Vagina (tissue), 2 donors: ENCODE measurements at regions not wholly inside any gene's neighbourhood (a gene's known extent, or its start where the extent isn't known, plus 50 kb on each side); places are given as distances from the start of the nearest gene placed in this dataset.

Experiments
- DNase-seq, 2 donors: peaks; one replicate each; pipeline ENCODE4 v3.0.0-alpha.2; 2017; ENCODE audit errors: extremely low spot score in 2 of 2
- H3K27ac ChIP-seq: fragments of 200-600 bp; sonication (generic); one replicate; pipeline ENCODE4 v1.5.1; 2019
- H3K27me3 ChIP-seq: fragments of 200-600 bp; sonication (generic); one replicate; pipeline ENCODE4 v1.5.1; 2019
- H3K36me3 ChIP-seq, 2 donors: fragments of 200-600 bp; sonication (generic); one replicate each; pipeline ENCODE4 v1.5.1; 2017 to 2019
- H3K4me1 ChIP-seq: fragments of 200-600 bp; sonication (generic); one replicate; pipeline ENCODE4 v1.5.1; 2019
- H3K4me3 ChIP-seq, 2 donors: fragments of 200-600 bp; sonication (generic); 1 replicate in 1 of 2; 2 replicates in 1 of 2; pipeline ENCODE4 v1.5.1; 2016 to 2019
- H3K9me3 ChIP-seq: fragments of 200-600 bp; sonication (generic); one replicate; pipeline ENCODE4 v1.5.1; 2019
- POLR2A ChIP-seq, 2 donors: fragments of 450-650 bp; IDR thresholded peaks; one replicate each; pipeline ENCODE4 v1.6.1; 2017; ENCODE audit warnings: antibody characterized with exemption in 2 of 2, mild to moderate bottlenecking in 2 of 2, moderate library complexity in 2 of 2
- POLR2AphosphoS5 ChIP-seq, 2 donors: sonication (generic); formaldehyde crosslinking; IDR thresholded peaks; one replicate each; pipeline ENCODE4 v1.9.0; 2017; ENCODE audit warnings: antibody characterized with exemption in 2 of 2, mild to moderate bottlenecking in 2 of 2, low read depth in 1 of 2; ENCODE audit not compliant: insufficient read depth in 1 of 2
- intact Hi-C: fragments of 100-400 bp; cut with DNase I; formaldehyde crosslinking; loops from one replicate; pipeline ENCODE4 v1.15.1; 2023
- TF ChIP-seq, protein P1 (sequence below), 3 experiments: fragments of 450-650 bp in 2 of 3; fragments of 200-600 bp in 1 of 3; sonication (generic) in 1 of 3; IDR thresholded peaks; one replicate each; pipeline ENCODE4 v1.5.1; 2017 to 2019; ENCODE audit warnings: antibody characterized with exemption in 3 of 3, mild to moderate bottlenecking in 2 of 3, moderate library complexity in 2 of 3

DNA sequence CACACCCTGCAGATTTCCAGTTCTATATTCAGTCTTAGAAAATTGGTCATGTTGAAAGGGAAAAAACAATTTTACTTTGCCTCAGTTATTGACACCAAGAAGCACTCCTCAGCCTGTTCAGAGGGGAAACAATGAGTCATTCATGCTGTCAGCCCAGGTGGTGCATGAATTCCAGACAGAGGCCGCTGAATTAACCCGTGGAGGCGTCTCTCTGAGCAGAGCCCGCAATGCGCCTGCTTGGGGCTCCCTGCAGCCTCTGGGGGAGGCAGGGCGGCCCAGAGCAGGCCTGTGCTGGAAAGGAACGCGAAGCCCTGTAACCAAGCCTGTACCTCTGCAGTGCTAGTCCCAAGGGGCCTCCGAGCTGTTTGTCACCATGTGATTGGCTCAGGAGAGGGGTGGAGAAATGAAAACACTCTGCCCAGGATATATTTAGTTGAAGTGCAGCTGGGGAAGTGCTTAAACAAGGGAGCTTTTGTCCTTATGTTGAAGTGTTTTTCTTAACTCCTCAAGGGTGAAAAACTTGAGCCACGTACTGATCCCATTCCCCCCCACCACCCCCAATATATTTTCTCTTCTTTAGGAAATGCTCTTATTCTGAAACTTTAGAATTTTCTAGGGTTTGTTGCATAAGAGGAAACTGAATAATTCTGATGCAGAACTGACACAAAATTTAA is 68.3 kb upstream of the CHD2 start:
- TF ChIP-seq, protein P1, sequence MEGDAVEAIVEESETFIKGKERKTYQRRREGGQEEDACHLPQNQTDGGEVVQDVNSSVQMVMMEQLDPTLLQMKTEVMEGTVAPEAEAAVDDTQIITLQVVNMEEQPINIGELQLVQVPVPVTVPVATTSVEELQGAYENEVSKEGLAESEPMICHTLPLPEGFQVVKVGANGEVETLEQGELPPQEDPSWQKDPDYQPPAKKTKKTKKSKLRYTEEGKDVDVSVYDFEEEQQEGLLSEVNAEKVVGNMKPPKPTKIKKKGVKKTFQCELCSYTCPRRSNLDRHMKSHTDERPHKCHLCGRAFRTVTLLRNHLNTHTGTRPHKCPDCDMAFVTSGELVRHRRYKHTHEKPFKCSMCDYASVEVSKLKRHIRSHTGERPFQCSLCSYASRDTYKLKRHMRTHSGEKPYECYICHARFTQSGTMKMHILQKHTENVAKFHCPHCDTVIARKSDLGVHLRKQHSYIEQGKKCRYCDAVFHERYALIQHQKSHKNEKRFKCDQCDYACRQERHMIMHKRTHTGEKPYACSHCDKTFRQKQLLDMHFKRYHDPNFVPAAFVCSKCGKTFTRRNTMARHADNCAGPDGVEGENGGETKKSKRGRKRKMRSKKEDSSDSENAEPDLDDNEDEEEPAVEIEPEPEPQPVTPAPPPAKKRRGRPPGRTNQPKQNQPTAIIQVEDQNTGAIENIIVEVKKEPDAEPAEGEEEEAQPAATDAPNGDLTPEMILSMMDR (IDR thresholded peaks at IDR 0.05): no peak
- TF ChIP-seq POLR2A (IDR thresholded peaks at IDR 0.05) (peak in 1 of 2 donors; percentile 46), POLR2AphosphoS5 (IDR thresholded peaks at IDR 0.05; ENCODE audit: insufficient read depth in 1 of 2, low read depth in 1 of 2) (peak; percentile 93)
- DNase-seq: peak in 1 of 2 donors; percentile 96
- H3K4me1 ChIP-seq: peaks cover 29% of the 10 kb centered on the region
- intact Hi-C loops: loop anchor here (2.0 kb wide), 1 partner anchor 51 kb away; no protein-coding TSS in a partner anchor
- peak overlapping the region; percentile 21 to 41 for H3K4me3 ChIP-seq
- no peaks in the 10 kb centered on the region for H3K27me3 ChIP-seq
- H3K27ac ChIP-seq: peak overlapping the region; percentile 92
- H3K9me3 ChIP-seq: no peaks in the 10 kb centered on the region
- no peaks in the 10 kb centered on the region for H3K36me3 ChIP-seq

DNA sequence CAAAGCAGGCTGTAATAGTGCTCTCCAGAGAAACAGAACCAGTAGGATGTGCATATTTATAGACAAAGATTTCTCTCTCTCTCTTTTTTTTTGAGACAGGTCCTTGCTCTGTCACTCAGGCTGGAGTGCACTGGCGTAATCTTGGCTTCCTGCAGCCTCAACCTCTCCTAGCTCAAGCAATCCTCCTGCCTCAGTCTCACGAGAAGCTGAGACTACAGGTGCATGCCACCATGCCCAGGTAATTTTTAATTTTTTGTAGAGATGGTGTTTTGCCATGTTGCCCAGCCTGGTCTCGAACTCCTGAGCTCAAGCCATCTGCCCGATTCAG is 67.1 kb upstream of the CHD2 start:
- TF ChIP-seq POLR2AphosphoS5 (IDR thresholded peaks at IDR 0.05; ENCODE audit: insufficient read depth in 1 of 2, low read depth in 1 of 2) (no peak), POLR2A (IDR thresholded peaks at IDR 0.05) (no peak)
- TF ChIP-seq, protein P1 (IDR thresholded peaks at IDR 0.05): no peak
- Histone ChIP-seq H3K27ac (peak overlapping the region; percentile 92), H3K4me3 (no peak overlapping the region), H3K9me3 (no peaks in the 10 kb centered on the region), H3K4me1 (peaks cover 29% of the 10 kb centered on the region), H3K36me3 (no peaks in the 10 kb centered on the region), H3K27me3 (no peaks in the 10 kb centered on the region)
- DNase-seq: no peak
- intact Hi-C loops: loop anchor here (2.0 kb wide), 1 partner anchor 50 kb away; no protein-coding TSS in a partner anchor

DNA sequence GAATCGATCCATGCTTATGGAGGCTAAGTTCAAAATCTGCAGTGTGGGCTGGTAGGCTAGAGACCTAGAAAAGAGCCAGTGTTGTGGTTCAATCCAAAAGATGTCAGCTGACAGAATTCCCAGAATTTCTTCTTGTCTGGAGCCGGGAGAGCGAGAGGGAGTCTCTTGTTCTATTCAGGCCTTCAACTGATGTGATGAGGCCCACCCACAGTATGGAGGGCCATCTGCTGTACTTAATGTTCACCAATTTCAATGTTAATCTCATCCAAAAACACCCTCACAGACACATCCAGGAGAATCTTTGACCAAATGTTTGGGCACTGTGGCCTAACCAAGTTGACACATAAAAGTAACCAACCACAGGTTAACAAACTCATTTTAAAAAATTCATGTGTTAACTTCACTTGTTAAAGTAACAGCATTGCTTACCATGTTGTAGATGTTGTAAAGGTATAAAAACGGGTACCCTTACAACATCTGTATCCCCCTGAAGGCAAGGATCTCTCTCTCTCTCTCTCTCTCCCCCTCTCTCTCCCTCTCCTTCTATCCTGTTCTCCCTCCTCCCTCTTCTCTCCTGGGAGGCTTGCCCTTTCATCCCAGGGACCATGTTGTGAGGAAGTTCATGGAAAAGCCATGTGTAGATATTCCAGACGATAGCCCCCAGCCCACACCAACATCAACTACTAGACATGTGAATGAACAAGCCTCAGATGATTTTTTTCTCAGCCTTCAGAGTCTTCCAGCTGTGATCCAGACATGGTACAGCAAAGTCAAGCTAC is 66.4 kb upstream of the CHD2 start:
- TF ChIP-seq, protein P1 (IDR thresholded peaks at IDR 0.05): no peak
- TF ChIP-seq POLR2A (IDR thresholded peaks at IDR 0.05): no peak
- no peak for TF ChIP-seq POLR2AphosphoS5 (IDR thresholded peaks at IDR 0.05; ENCODE audit: insufficient read depth in 1 of 2, low read depth in 1 of 2)
- DNase-seq: no peak
- Histone ChIP-seq H3K27me3 (no peaks in the 10 kb centered on the region), H3K4me3 (no peak overlapping the region), H3K4me1 (peaks cover 29% of the 10 kb centered on the region), H3K9me3 (no peaks in the 10 kb centered on the region), H3K36me3 (no peaks in the 10 kb centered on the region), H3K27ac (peak overlapping the region; percentile 92)
- intact Hi-C loops: loop anchor here (2.0 kb wide), 1 partner anchor 49 kb away; no protein-coding TSS in a partner anchor

DNA sequence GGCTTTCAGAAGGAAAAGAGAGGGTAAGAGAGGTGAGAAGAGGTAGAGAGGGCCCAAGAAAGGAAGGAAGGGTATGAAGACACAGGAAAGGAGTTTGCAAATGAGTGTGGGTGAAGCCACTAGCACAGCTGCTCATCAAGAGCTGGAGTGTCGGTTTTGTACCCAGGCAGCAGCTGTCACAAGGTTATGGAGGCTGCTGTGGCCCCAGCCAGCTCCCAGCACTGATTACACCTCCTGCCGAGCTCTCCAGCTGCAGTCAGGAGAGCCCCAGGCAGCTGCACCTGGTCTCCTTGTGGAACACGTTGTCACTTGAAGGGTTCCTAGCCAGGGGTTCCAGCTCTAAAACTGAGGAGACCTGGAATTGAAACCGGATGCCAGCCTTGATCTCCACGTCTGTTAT is 60.4 kb upstream of the CHD2 start:
- H3K36me3 ChIP-seq: no peaks in the 10 kb centered on the region
- no peaks in the 10 kb centered on the region for H3K27me3 ChIP-seq
- no peak for TF ChIP-seq POLR2A (IDR thresholded peaks at IDR 0.05)
- TF ChIP-seq, protein P1 (IDR thresholded peaks at IDR 0.05): no peak
- no peak for TF ChIP-seq POLR2AphosphoS5 (IDR thresholded peaks at IDR 0.05; ENCODE audit: insufficient read depth in 1 of 2, low read depth in 1 of 2)
- H3K27ac ChIP-seq: no peak overlapping the region
- H3K9me3 ChIP-seq: no peaks in the 10 kb centered on the region
- no peak overlapping the region for H3K4me3 ChIP-seq
- DNase-seq: no peak
- intact Hi-C loops: no loop called here
- H3K4me1 ChIP-seq: peaks cover 2% of the 10 kb centered on the region

DNA sequence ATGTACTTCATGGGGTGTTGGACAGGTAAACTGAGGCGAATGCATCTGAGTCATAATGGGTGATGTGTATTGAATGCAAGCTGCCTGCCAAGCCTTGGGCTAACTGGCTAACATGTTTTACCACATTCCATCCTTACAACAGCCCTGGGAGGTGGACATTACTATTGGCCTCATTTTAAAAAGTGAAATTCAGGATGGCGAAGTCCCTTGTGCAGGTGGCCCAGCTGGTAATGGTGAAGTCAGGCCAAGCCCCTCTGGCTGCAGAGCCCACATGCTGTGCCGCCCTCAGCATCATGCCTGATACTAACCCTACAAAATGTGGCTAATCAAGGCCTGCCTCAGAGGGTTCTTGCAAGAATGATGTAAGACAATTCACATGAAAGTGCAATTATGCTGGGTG is 60.0 kb upstream of the CHD2 start:
- Histone ChIP-seq H3K36me3 (no peaks in the 10 kb centered on the region), H3K27ac (no peak overlapping the region), H3K4me3 (no peak overlapping the region), H3K9me3 (no peaks in the 10 kb centered on the region), H3K4me1 (peaks cover 6% of the 10 kb centered on the region), H3K27me3 (no peaks in the 10 kb centered on the region)
- no peak for DNase-seq
- intact Hi-C loops: no loop called here
- TF ChIP-seq, protein P1 (IDR thresholded peaks at IDR 0.05): no peak
- TF ChIP-seq POLR2A (IDR thresholded peaks at IDR 0.05) (no peak), POLR2AphosphoS5 (IDR thresholded peaks at IDR 0.05; ENCODE audit: insufficient read depth in 1 of 2, low read depth in 1 of 2) (no peak)
